HepG2 (cell line): ENCODE measurements at regions not wholly inside any gene's neighbourhood (a gene's known extent, or its start where the extent isn't known, plus 50 kb on each side); places are given as distances from the start of the nearest gene placed in this dataset.
A peak's percentile ranks its signal among the peaks of the same experiment; 100 is the strongest.

Experiments used
- BATF2 ChIP-seq: sonication (generic); formaldehyde crosslinking; IDR thresholded peaks from 2 replicates; pipeline ENCODE4 v1.8.0; 2022; ENCODE audit warnings: mild to moderate bottlenecking, missing genetic modification reagents, moderate library complexity
- DR1 ChIP-seq: sonication (generic); formaldehyde crosslinking; IDR thresholded peaks from 2 replicates; pipeline ENCODE4 v1.8.0; 2021; ENCODE audit warnings: mild to moderate bottlenecking, missing genetic modification reagents, inconsistent platforms
- EZH2 ChIP-seq: conservative IDR thresholded peaks from 2 replicates; pipeline ENCODE4 v1.6.1; 2012; ENCODE audit warnings: mild to moderate bottlenecking, low read depth, low read length, moderate library complexity
- GATA4 ChIP-seq: sonication (generic); IDR thresholded peaks from 2 replicates; pipeline ENCODE4 v1.6.1; 2016; ENCODE audit warnings: antibody characterized with exemption, low read depth, borderline replicate concordance
- HOXD1 ChIP-seq: sonication (generic); formaldehyde crosslinking; IDR thresholded peaks from 2 replicates; pipeline ENCODE4 v1.5.0; 2020; ENCODE audit warnings: missing genetic modification reagents
- IKZF1 ChIP-seq: fragments of 450-650 bp; IDR thresholded peaks from 2 replicates; pipeline ENCODE4 v1.7.1; 2016
- MAFG ChIP-seq: sonication (generic); formaldehyde crosslinking; IDR thresholded peaks from 2 replicates; pipeline ENCODE4 v1.5.1; 2020; ENCODE audit warnings: mild to moderate bottlenecking, missing genetic modification reagents
- MED13 ChIP-seq: sonication (generic); formaldehyde crosslinking; IDR thresholded peaks from 2 replicates; pipeline ENCODE4 v1.5.0; 2020; ENCODE audit warnings: missing genetic modification reagents
- NFIC ChIP-seq: IDR thresholded peaks from 2 replicates; pipeline ENCODE4 v1.6.1; 2012; ENCODE audit warnings: mild to moderate bottlenecking, low read length, inconsistent platforms
- NFYB ChIP-seq: sonication (generic); formaldehyde crosslinking; IDR thresholded peaks from 2 replicates; pipeline ENCODE4 v1.4.0; 2020; ENCODE audit warnings: missing genetic modification reagents
- REPIN1 ChIP-seq: sonication (generic); formaldehyde crosslinking; IDR thresholded peaks from 2 replicates; pipeline ENCODE4 v1.8.0; 2022; ENCODE audit warnings: missing genetic modification reagents, low read depth, mild to moderate bottlenecking, borderline replicate concordance
- RNF219 ChIP-seq: sonication (generic); formaldehyde crosslinking; IDR thresholded peaks from 2 replicates; pipeline ENCODE4 v1.5.0; 2020; ENCODE audit warnings: mild to moderate bottlenecking, missing genetic modification reagents
- SRF ChIP-seq: IDR thresholded peaks from 2 replicates; pipeline ENCODE4 v1.6.1; 2011; ENCODE audit warnings: mild to moderate bottlenecking, low read depth, low read length, moderate library complexity
- SSRP1 ChIP-seq: IDR thresholded peaks from 2 replicates; pipeline ENCODE4 v1.6.1; 2016; ENCODE audit warnings: control low read depth
- ZBTB43 ChIP-seq: sonication (generic); formaldehyde crosslinking; conservative IDR thresholded peaks from 2 replicates; pipeline ENCODE4 v1.4.0; 2020; ENCODE audit warnings: missing genetic modification reagents
- ZBTB49 ChIP-seq: sonication (generic); formaldehyde crosslinking; IDR thresholded peaks from 2 replicates; pipeline ENCODE4 v1.4.0; 2020; ENCODE audit warnings: missing genetic modification reagents, borderline replicate concordance
- ZKSCAN8 ChIP-seq: IDR thresholded peaks from 2 replicates; pipeline ENCODE4 v1.6.1; 2016; ENCODE audit warnings: borderline replicate concordance, missing genetic modification reagents, missing compliant biosample characterization
- ZNF121 ChIP-seq: sonication (generic); formaldehyde crosslinking; IDR thresholded peaks from 2 replicates; pipeline ENCODE4 v1.5.0; 2020; ENCODE audit warnings: mild to moderate bottlenecking, missing genetic modification reagents
- ZNF138 ChIP-seq: sonication (generic); formaldehyde crosslinking; IDR thresholded peaks from 2 replicates; pipeline ENCODE4 v1.5.0; 2020; ENCODE audit warnings: mild to moderate bottlenecking, low read depth, missing genetic modification reagents
- ZNF329 ChIP-seq: sonication (generic); formaldehyde crosslinking; IDR thresholded peaks from 2 replicates; pipeline ENCODE4 v1.9.0; 2021; ENCODE audit warnings: low read depth, mild to moderate bottlenecking, missing genetic modification reagents
- ZNF33A ChIP-seq: sonication (generic); formaldehyde crosslinking; IDR thresholded peaks from 2 replicates; pipeline ENCODE4 v1.5.1; 2020; ENCODE audit warnings: missing genetic modification reagents, mild to moderate bottlenecking, moderate library complexity, borderline replicate concordance
- ZNF567 ChIP-seq: sonication (generic); formaldehyde crosslinking; IDR thresholded peaks from 2 replicates; pipeline ENCODE4 v1.8.1; 2023; ENCODE audit warnings: mild to moderate bottlenecking, missing genetic modification reagents, borderline replicate concordance
- ZNF652 ChIP-seq: IDR thresholded peaks from 2 replicates; pipeline ENCODE4 v1.6.1; 2016; ENCODE audit warnings: low read depth, borderline replicate concordance

GRCh38 chr5:6900247-6901227, 187.3 kb downstream of the TENT4A start (continued):
- TF ChIP-seq RNF219 (CRISPR knock-in tag) (0 out of 2 replicates have a peak, but pooled peaks have one; percentile 48), GATA4 (0 out of 2 replicates have a peak, but pooled peaks have one; percentile 73), REPIN1 (CRISPR knock-in tag) (peak; percentile 71; the same call in 1 of the 2 replicates), ZNF33A (CRISPR knock-in tag) (no peak), EZH2 (no peak), IKZF1 (no peak), NFIC (peak; percentile 70; the same call in 1 of the 2 replicates), ZNF138 (CRISPR knock-in tag) (no peak), MED13 (no peak), HOXD1 (CRISPR knock-in tag) (no peak), MAFG (no peak), ZNF567 (no peak), NFYB (CRISPR knock-in tag) (no peak), ZNF652 (CRISPR knock-in tag) (no peak), SSRP1 (CRISPR knock-in tag) (no peak), BATF2 (no peak), SRF (peak; percentile 49; the same call in 1 of the 2 replicates), DR1 (CRISPR knock-in tag) (no peak), ZBTB43 (peak; percentile 71; the same call in 1 of the 2 replicates), ZBTB49 (CRISPR knock-in tag) (no peak), ZKSCAN8 (CRISPR knock-in tag) (0 out of 2 replicates have a peak, but pooled peaks have one; percentile 32), ZNF329 (CRISPR knock-in tag) (no peak), ZNF121 (CRISPR knock-in tag) (no peak)
